ENCODE measurements at regions not wholly inside any gene's neighbourhood (a gene's known extent, or its start where the extent isn't known, plus 50 kb on each side); places are given as distances from the start of the nearest gene placed in this dataset.
"Not testable (repeated sequence)": the region's sequence is repeated elsewhere in the genome, so short reads cannot be mapped to it uniquely, and the experiment has no call there.

DNA sequence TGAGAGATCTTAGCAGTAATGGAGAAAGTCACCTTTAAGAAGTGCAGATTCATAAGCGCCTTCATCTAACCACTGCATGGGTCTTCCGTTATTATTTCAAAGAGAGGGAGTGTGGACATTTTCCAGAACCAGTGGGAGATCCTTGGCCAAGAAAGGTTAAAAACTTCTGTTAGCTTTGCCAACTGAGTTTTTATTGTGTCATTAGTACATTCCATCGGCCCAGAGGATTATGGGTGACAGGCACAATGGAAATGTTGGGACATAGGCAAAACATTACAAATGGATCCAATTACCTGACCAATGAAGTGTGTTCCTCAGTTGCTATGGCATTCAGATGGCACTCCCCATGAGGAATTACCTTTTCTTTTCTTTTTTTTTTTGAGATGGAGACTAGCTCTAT is 115.5 kb downstream of the PPIAL4G start:
- H3K27ac Mint-ChIP-seq (ENCODE audit: unreplicated experiment) = no peak overlapping the region
- peaks cover 17% of the 10 kb centered on the region for H3K4me1 Mint-ChIP-seq (ENCODE audit: low read depth)
- H3K27me3 Mint-ChIP-seq (ENCODE audit: low read depth) = no peaks in the 10 kb centered on the region
- peaks cover 5% of the 10 kb centered on the region for H3K36me3 Mint-ChIP-seq (ENCODE audit: low read depth)
- H3K9me3 Mint-ChIP-seq (ENCODE audit: low read depth) = no peaks in the 10 kb centered on the region
- no peak overlapping the region for H3K4me3 Mint-ChIP-seq (ENCODE audit: unreplicated experiment)
- TF ChIP-seq, protein P1, sequence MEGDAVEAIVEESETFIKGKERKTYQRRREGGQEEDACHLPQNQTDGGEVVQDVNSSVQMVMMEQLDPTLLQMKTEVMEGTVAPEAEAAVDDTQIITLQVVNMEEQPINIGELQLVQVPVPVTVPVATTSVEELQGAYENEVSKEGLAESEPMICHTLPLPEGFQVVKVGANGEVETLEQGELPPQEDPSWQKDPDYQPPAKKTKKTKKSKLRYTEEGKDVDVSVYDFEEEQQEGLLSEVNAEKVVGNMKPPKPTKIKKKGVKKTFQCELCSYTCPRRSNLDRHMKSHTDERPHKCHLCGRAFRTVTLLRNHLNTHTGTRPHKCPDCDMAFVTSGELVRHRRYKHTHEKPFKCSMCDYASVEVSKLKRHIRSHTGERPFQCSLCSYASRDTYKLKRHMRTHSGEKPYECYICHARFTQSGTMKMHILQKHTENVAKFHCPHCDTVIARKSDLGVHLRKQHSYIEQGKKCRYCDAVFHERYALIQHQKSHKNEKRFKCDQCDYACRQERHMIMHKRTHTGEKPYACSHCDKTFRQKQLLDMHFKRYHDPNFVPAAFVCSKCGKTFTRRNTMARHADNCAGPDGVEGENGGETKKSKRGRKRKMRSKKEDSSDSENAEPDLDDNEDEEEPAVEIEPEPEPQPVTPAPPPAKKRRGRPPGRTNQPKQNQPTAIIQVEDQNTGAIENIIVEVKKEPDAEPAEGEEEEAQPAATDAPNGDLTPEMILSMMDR (IDR thresholded peaks at IDR 0.05) = no peak
- no peak for DNase-seq (ENCODE audit: low spot score)

DNA sequence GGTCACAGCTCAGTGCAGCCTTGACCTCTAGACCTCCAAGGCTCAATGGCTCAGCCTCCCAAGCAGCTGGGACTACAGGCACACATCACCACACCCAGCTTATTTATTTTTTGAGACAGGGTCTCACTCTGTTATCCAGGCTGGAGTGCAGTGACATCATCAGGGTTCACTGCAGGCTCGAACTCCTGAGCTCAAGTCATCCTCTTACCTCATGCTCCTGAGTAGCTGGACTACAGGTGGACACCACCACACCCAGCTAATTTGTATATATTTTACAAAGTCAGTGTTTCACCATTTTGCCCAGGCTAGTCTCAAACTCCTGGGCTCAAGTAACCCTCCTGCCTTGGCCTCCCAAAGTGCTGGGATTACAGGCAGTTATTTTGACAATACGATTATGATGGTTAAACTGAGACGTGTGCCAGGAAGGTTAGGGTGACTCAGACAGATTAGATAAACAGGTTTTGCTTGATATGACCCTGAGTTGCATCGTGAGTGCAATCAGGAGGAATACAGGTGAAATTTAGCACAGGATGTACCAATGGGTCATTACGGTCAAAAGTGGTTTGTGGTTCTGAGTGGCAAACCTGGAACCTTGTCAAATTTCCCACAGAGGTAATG is 116.9 kb downstream of the PPIAL4G start:
- not testable (repeated sequence) for DNase-seq (ENCODE audit: low spot score); H3K27ac Mint-ChIP-seq (ENCODE audit: unreplicated experiment); H3K9me3 Mint-ChIP-seq (ENCODE audit: low read depth); H3K4me3 Mint-ChIP-seq (ENCODE audit: unreplicated experiment); H3K36me3 Mint-ChIP-seq (ENCODE audit: low read depth); H3K27me3 Mint-ChIP-seq (ENCODE audit: low read depth)
- peaks cover 16% of the 10 kb centered on the region for H3K4me1 Mint-ChIP-seq (ENCODE audit: low read depth)

DNA sequence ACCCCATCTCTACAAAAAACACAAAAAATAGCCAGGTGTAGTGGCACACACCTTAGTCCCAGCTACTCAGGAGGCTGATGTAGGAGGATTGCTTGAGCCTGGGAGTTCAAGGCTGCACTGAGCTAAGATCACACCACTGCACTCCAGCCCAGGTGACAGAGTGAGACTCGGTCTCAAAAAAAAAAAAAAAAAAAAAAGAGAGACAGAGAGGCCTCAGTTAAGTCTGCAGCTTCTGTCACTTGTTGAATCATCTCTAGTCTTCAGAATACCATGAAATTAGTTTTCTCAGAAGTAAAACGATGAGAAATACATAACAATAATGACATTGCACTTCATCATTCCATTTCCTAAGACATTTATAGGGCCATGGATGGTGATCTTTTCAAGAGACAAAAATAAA is 118.0 kb downstream of the PPIAL4G start:
- H3K9me3 Mint-ChIP-seq (ENCODE audit: low read depth); H3K4me3 Mint-ChIP-seq (ENCODE audit: unreplicated experiment); H3K36me3 Mint-ChIP-seq (ENCODE audit: low read depth); DNase-seq (ENCODE audit: low spot score); H3K27me3 Mint-ChIP-seq (ENCODE audit: low read depth); H3K27ac Mint-ChIP-seq (ENCODE audit: unreplicated experiment): not testable (repeated sequence)
- H3K4me1 Mint-ChIP-seq (ENCODE audit: low read depth) = peaks cover 16% of the 10 kb centered on the region

DNA sequence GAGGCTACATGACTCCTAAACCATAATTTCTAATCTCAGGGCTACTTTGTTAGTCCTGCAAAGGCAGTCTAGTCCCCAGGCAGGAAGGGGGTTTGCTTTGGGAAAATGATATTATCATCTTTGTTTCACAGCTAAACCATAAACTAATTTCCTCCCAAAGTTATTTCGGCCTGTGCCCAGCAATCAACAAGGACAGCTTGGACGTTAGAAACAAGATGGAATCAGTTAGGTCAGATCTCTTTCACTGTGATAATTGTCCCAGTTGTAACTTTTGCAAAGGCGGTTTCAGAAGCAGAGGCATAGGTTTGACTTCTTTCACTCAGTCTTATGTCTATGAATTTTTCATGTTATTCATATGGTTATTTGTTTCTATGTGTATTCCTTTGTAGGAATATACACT is 119.1 kb downstream of the PPIAL4G start:
- not testable (repeated sequence) for H3K9me3 Mint-ChIP-seq (ENCODE audit: low read depth); H3K36me3 Mint-ChIP-seq (ENCODE audit: low read depth); H3K27ac Mint-ChIP-seq (ENCODE audit: unreplicated experiment); H3K4me3 Mint-ChIP-seq (ENCODE audit: unreplicated experiment); H3K27me3 Mint-ChIP-seq (ENCODE audit: low read depth); DNase-seq (ENCODE audit: low spot score)
- peaks cover 16% of the 10 kb centered on the region for H3K4me1 Mint-ChIP-seq (ENCODE audit: low read depth)

DNA sequence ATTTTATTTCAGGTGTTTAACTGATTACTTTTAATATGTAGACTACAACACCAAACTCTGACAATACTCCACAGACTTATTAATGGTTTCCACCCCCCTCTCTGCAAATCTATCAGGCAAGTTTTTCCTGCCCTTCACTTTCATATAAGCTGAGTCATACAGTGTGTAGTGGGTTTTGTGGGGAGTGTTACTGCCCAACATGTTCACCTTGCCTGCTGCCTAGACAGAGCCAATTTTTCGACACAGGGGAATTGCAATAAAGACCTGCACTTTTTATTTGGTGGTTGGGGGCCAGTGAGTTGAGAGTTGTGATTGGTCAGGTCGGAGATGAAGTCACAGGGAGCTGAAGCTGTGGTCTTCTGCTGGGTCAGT is 119.7 kb downstream of the PPIAL4G start:
- no peaks in the 10 kb centered on the region for H3K9me3 Mint-ChIP-seq (ENCODE audit: low read depth)
- TF ChIP-seq, protein P1 (IDR thresholded peaks at IDR 0.05) = no peak
- peaks cover 16% of the 10 kb centered on the region for H3K4me1 Mint-ChIP-seq (ENCODE audit: low read depth)
- no peak overlapping the region for H3K27ac Mint-ChIP-seq (ENCODE audit: unreplicated experiment)
- H3K27me3 Mint-ChIP-seq (ENCODE audit: low read depth) = peaks cover 3% of the 10 kb centered on the region
- no peak overlapping the region for H3K4me3 Mint-ChIP-seq (ENCODE audit: unreplicated experiment)
- H3K36me3 Mint-ChIP-seq (ENCODE audit: low read depth) = peaks cover 5% of the 10 kb centered on the region
- DNase-seq (ENCODE audit: low spot score) = no peak

DNA sequence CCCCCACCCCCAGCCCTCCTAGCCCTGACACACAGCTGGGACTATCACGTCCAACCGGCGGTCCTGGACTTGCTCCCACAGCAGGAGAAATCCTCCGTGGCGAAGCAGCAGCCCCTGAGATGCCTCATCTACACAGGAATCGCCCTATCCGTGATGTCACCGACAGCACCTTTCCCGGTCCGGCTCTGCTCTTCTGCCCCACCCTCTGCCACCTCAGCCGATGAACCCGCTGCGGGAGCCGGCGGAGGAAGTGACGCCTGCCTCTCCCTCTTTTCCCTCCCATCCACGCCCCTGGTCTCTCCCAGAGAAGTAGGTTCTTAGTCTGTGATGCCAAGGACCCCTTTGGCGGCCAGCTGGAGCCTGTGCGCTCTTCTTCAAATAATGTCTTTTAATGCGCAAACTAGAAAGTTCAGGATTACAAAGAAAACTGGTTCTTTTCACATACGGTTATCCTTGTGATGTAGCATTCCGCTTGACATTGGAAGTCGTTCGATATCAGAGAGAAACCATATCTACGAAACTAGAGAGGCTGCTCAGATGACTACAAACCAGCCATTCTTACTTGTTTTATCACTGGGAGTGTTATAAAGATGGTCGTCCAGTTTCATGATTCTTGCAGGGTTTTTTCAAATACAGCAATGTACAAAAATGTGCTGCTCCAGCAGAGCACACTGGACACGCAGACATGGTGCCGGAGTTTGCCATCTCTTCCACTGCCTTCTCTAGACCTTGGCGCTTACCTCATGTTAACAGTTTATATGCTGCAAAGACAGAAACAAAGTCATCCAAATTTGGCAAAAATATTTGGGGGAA is 120.3 kb downstream of the PPIAL4G start:
- Mint-ChIP-seq H3K4me3 (ENCODE audit: unreplicated experiment) (peak overlapping the region; percentile 64), H3K27me3 (ENCODE audit: low read depth) (peaks cover 3% of the 10 kb centered on the region), H3K27ac (ENCODE audit: unreplicated experiment) (no peak overlapping the region), H3K9me3 (ENCODE audit: low read depth) (no peaks in the 10 kb centered on the region), H3K4me1 (ENCODE audit: low read depth) (peaks cover 16% of the 10 kb centered on the region), H3K36me3 (ENCODE audit: low read depth) (peaks cover 5% of the 10 kb centered on the region)
- no peak for DNase-seq (ENCODE audit: low spot score)
- TF ChIP-seq, protein P1 (IDR thresholded peaks at IDR 0.05) = no peak

Data from chondrocyte (in vitro differentiated cells).